ENCODE measurements at regions not wholly inside any gene's neighbourhood (a gene's known extent, or its start where the extent isn't known, plus 50 kb on each side); places are given as distances from the start of the nearest gene placed in this dataset.

DNA sequence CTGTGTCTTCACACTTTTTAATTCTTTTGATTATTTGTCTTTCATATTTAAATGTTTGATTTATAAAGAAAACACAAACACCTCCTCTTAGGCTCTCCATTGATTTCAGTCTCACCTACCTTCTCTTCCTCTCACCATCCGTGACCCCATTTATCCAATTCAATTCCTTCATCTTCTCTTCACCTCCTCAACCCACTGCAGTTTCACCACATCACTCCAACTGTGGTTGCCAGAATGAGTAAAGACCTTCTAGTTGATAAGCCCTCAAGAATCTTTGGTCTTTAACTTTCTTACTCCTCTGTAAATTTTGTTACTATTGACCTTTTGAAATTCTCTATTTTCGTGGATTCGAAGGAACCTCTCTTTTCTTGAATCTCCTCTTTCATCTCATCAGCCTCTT, 260.7 kb downstream of the CHRM3 start:
- TF ChIP-seq, protein P1, sequence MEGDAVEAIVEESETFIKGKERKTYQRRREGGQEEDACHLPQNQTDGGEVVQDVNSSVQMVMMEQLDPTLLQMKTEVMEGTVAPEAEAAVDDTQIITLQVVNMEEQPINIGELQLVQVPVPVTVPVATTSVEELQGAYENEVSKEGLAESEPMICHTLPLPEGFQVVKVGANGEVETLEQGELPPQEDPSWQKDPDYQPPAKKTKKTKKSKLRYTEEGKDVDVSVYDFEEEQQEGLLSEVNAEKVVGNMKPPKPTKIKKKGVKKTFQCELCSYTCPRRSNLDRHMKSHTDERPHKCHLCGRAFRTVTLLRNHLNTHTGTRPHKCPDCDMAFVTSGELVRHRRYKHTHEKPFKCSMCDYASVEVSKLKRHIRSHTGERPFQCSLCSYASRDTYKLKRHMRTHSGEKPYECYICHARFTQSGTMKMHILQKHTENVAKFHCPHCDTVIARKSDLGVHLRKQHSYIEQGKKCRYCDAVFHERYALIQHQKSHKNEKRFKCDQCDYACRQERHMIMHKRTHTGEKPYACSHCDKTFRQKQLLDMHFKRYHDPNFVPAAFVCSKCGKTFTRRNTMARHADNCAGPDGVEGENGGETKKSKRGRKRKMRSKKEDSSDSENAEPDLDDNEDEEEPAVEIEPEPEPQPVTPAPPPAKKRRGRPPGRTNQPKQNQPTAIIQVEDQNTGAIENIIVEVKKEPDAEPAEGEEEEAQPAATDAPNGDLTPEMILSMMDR (IDR thresholded peaks at IDR 0.05; ENCODE audit: poor library complexity), result no peak
- no peak for TF ChIP-seq EZH2 (IDR thresholded peaks at IDR 0.05; ENCODE audit: borderline replicate concordance)

All from hepatocyte (in vitro differentiated cells).